ENCODE measurements at regions not wholly inside any gene's neighbourhood (a gene's known extent, or its start where the extent isn't known, plus 50 kb on each side); places are given as distances from the start of the nearest gene placed in this dataset.

GRCh38 chr10:47078393-47079203, 167.4 kb downstream of the PTPN20 start:
- no peak for DNase-seq

GRCh38 chr10:47079204-47079580, 168.0 kb downstream of the PTPN20 start:
- no peak for DNase-seq

- no peak for DNase-seq
These were observed 170.0 kb downstream of the PTPN20 start for GRCh38 chr10:47081264-47081663.

- no peak for DNase-seq
These were observed 171.0 kb downstream of the PTPN20 start for GRCh38 chr10:47082055-47082784.

GRCh38 chr10:47087667-47088066, 176.4 kb downstream of the PTPN20 start:
- DNase-seq, result peak; percentile 13

GRCh38 chr10:47088656-47089354, 177.6 kb downstream of the PTPN20 start:
- no peak for DNase-seq

- no peak for DNase-seq
These were observed 178.8 kb downstream of the PTPN20 start for GRCh38 chr10:47090042-47090441.

- DNase-seq, result no peak
These were observed 179.7 kb downstream of the PTPN20 start for GRCh38 chr10:47090903-47091302.

GRCh38 chr10:47091421-47091820, 180.2 kb downstream of the PTPN20 start:
- DNase-seq, result no peak

- DNase-seq, result no peak
These were observed 181.1 kb downstream of the PTPN20 start for GRCh38 chr10:47092376-47092775.

GRCh38 chr10:47092831-47093230, 181.6 kb downstream of the PTPN20 start:
- no peak for DNase-seq

- no peak for DNase-seq
These were observed 182.9 kb downstream of the PTPN20 start for GRCh38 chr10:47094126-47094525.

GRCh38 chr10:47094636-47095035, 183.4 kb downstream of the PTPN20 start:
- DNase-seq, result no peak

- no peak for DNase-seq
These were observed 184.0 kb downstream of the PTPN20 start for GRCh38 chr10:47095211-47095610.

- no peak for DNase-seq
These were observed 184.8 kb downstream of the PTPN20 start for GRCh38 chr10:47095848-47096612.

GRCh38 chr10:47098238-47098637, 187.0 kb downstream of the PTPN20 start:
- no peak for DNase-seq

GRCh38 chr10:47098964-47099363, 187.7 kb downstream of the PTPN20 start:
- no peak for DNase-seq

- no peak for DNase-seq
These were observed 188.2 kb downstream of the PTPN20 start for GRCh38 chr10:47099474-47099873.

GRCh38 chr10:47101196-47101595, 190.0 kb downstream of the PTPN20 start:
- DNase-seq, result no peak

GRCh38 chr10:47101807-47102206, 190.6 kb downstream of the PTPN20 start:
- DNase-seq, result no peak

GRCh38 chr10:47104151-47104605, 192.9 kb downstream of the PTPN20 start:
- no peak for DNase-seq

GRCh38 chr10:47104786-47105385, 193.7 kb downstream of the PTPN20 start:
- DNase-seq, result no peak

Data from NCI-H510A treated with DMSO at 0.1 percent for 48 hours (cell line).